H9 (cell line): ENCODE measurements at regions not wholly inside any gene's neighbourhood (a gene's known extent, or its start where the extent isn't known, plus 50 kb on each side); places are given as distances from the start of the nearest gene placed in this dataset.

ENCODE experiments used
- DNase-seq: peaks from one replicate; pipeline ENCODE4 v3.0.0-alpha.2; 2017
- H2AFZ ChIP-seq: one replicate; pipeline ENCODE4 v1.6.1; 2013; ENCODE audit warnings: mild to moderate bottlenecking, low read length, control low read depth, moderate library complexity
- H2AK5ac ChIP-seq: 2 replicates; pipeline ENCODE4 v1.6.1; 2013; ENCODE audit warnings: low read length, control low read depth, mixed read lengths; ENCODE audit not compliant: insufficient read length
- H2BK120ac ChIP-seq: one replicate; pipeline ENCODE4 v1.6.1; 2013; ENCODE audit warnings: low read depth, mild to moderate bottlenecking, low read length, control low read depth, inconsistent platforms; ENCODE audit not compliant: poor library complexity, severe bottlenecking
- H2BK12ac ChIP-seq: 2 replicates; pipeline ENCODE4 v1.6.1; 2013; ENCODE audit warnings: low read length, control low read depth, mixed read lengths, low read depth; ENCODE audit not compliant: insufficient read length
- H2BK15ac ChIP-seq: 2 replicates; pipeline ENCODE4 v1.6.1; 2013; ENCODE audit warnings: low read depth, low read length, control low read depth
- H2BK20ac ChIP-seq: one replicate; pipeline ENCODE4 v1.6.1; 2013; ENCODE audit warnings: low read depth, mild to moderate bottlenecking, low read length, control low read depth, inconsistent platforms; ENCODE audit not compliant: poor library complexity, severe bottlenecking
- H2BK5ac ChIP-seq: 2 replicates; pipeline ENCODE4 v1.6.1; 2013; ENCODE audit warnings: low read length, control low read depth, mixed read lengths; ENCODE audit not compliant: insufficient read length
- H3K14ac ChIP-seq: 2 replicates; pipeline ENCODE4 v1.6.1; 2013; ENCODE audit warnings: low read length, control low read depth; ENCODE audit not compliant: insufficient read depth
- H3K18ac ChIP-seq: 2 replicates; pipeline ENCODE4 v1.6.1; 2013; ENCODE audit warnings: low read depth, mild to moderate bottlenecking, mixed read lengths, low read length, control low read depth; ENCODE audit not compliant: insufficient read length
- H3K23ac ChIP-seq: 2 replicates; pipeline ENCODE4 v1.6.1; 2013; ENCODE audit warnings: low read length, control low read depth, mixed read lengths, low read depth; ENCODE audit not compliant: insufficient read length
- H3K23me2 ChIP-seq: 2 replicates; pipeline ENCODE4 v1.6.1; 2013; ENCODE audit warnings: low read depth, mild to moderate bottlenecking, mixed read lengths, low read length, control low read depth; ENCODE audit not compliant: insufficient read length, poor library complexity, severe bottlenecking
- H3K27ac ChIP-seq: 2 replicates; pipeline ENCODE4 v1.5.1; 2013; ENCODE audit warnings: low read length, control low read depth, mixed read lengths, low read depth; ENCODE audit not compliant: insufficient read length
- H3K27me3 ChIP-seq: 2 replicates; pipeline ENCODE4 v1.6.1; 2013; ENCODE audit warnings: low read length, control low read depth, inconsistent platforms; ENCODE audit not compliant: insufficient read depth
- H3K4ac ChIP-seq: 2 replicates; pipeline ENCODE4 v1.6.1; 2013; ENCODE audit warnings: low read depth, mild to moderate bottlenecking, control low read depth, inconsistent platforms, low read length, moderate library complexity
- H3K4me1 ChIP-seq: 2 replicates; pipeline ENCODE4 v1.6.1; 2013; ENCODE audit warnings: low read length, control low read depth, inconsistent platforms; ENCODE audit not compliant: insufficient read depth
- H3K4me2 ChIP-seq: 2 replicates; pipeline ENCODE4 v1.6.1; 2013; ENCODE audit warnings: low read length, control low read depth, mixed read lengths; ENCODE audit not compliant: insufficient read length, insufficient read depth
- H3K56ac ChIP-seq: 2 replicates; pipeline ENCODE4 v1.6.1; 2013; ENCODE audit warnings: low read depth, mild to moderate bottlenecking, mixed read lengths, low read length, control low read depth; ENCODE audit not compliant: insufficient read length
- H3K79me1 ChIP-seq: 2 replicates; pipeline ENCODE4 v1.6.1; 2013; ENCODE audit warnings: low read depth, mild to moderate bottlenecking, moderate library complexity, low read length, control low read depth, inconsistent platforms; ENCODE audit not compliant: insufficient read depth, poor library complexity, severe bottlenecking
- H3K79me2 ChIP-seq: 2 replicates; pipeline ENCODE4 v1.6.1; 2013; ENCODE audit warnings: low read length, control low read depth, inconsistent platforms; ENCODE audit not compliant: insufficient read depth
- H3K9ac ChIP-seq: 2 replicates; pipeline ENCODE4 v1.6.1; 2013; ENCODE audit warnings: low read length, control low read depth, mixed read lengths; ENCODE audit not compliant: insufficient read length; ENCODE audit errors: extremely low read depth
- H3K9me3 ChIP-seq: one replicate; pipeline ENCODE4 v1.6.1; 2013; ENCODE audit warnings: low read depth, low read length, inconsistent platforms; ENCODE audit not compliant: control insufficient read depth
- H3T11ph ChIP-seq: one replicate; pipeline ENCODE4 v1.6.1; 2013; ENCODE audit warnings: mild to moderate bottlenecking, low read length, control low read depth, inconsistent platforms
- H4K20me1 ChIP-seq: one replicate; pipeline ENCODE4 v1.6.1; 2013; ENCODE audit not compliant: control insufficient read depth, insufficient read length, insufficient read depth
- H4K5ac ChIP-seq: 2 replicates; pipeline ENCODE4 v1.6.1; 2013; ENCODE audit warnings: low read depth, mild to moderate bottlenecking, mixed read lengths, low read length, control low read depth; ENCODE audit not compliant: insufficient read length
- H4K8ac ChIP-seq: replicated peaks from 2 replicates; pipeline ENCODE4 v1.6.1; 2013; ENCODE audit warnings: low read length, control low read depth, mixed read lengths, low read depth; ENCODE audit not compliant: insufficient read length
- H4K91ac ChIP-seq: 2 replicates; pipeline ENCODE4 v1.6.1; 2013; ENCODE audit warnings: low read depth, mild to moderate bottlenecking, moderate library complexity, mixed read lengths, low read length, control low read depth; ENCODE audit not compliant: insufficient read length
- H3K27ac Mint-ChIP-seq, 3 experiments: 2 replicates in 2 of 3; 3 replicates in 1 of 3; pipeline ENCODE4 v1.8.0; 2020 to 2021; ENCODE audit warnings: mixed read lengths in 3 of 3, mild to moderate bottlenecking in 1 of 3, moderate library complexity in 1 of 3
- H3K27me3 Mint-ChIP-seq: 2 replicates; pipeline ENCODE4 v1.8.0; 2021; ENCODE audit warnings: low read depth, mild to moderate bottlenecking, moderate library complexity, mixed read lengths
- H3K36me3 Mint-ChIP-seq, 3 experiments: 2 replicates in 2 of 3; 3 replicates in 1 of 3; pipeline ENCODE4 v1.8.0; 2020 to 2021; ENCODE audit warnings: low read depth in 3 of 3, mixed read lengths in 3 of 3; ENCODE audit not compliant: insufficient read depth in 1 of 3
- H3K4me1 Mint-ChIP-seq, 2 experiments: 2 replicates each; pipeline ENCODE4 v1.8.0; 2020; ENCODE audit warnings: mixed read lengths in 2 of 2
- H3K4me3 Mint-ChIP-seq, 2 experiments: 2 replicates in 1 of 2; 3 replicates in 1 of 2; pipeline ENCODE4 v1.8.0; 2020 to 2021; ENCODE audit warnings: mild to moderate bottlenecking in 2 of 2, mixed read lengths in 2 of 2, moderate library complexity in 1 of 2
- H3K9me3 Mint-ChIP-seq, 2 experiments: 2 replicates in 1 of 2; 3 replicates in 1 of 2; pipeline ENCODE4 v1.8.0; 2020; ENCODE audit warnings: mild to moderate bottlenecking in 2 of 2, mixed read lengths in 2 of 2, moderate library complexity in 1 of 2
- WGBS: extraction: QIAGEN DNeasy Blood & Tissue Kit; methylation state at CpG from one replicate; pipeline ENCODE4 v1.1.7; 2013; ENCODE audit warnings: missing lambda C conversion rate, low lambda C conversion rate, mixed read lengths; ENCODE audit not compliant: insufficient read length; ENCODE audit errors: extremely low coverage; 5-methylcytosine and 5-hydroxymethylcytosine counted together
- TF ChIP-seq, protein P1 (sequence below): fragments of 200-600 bp; sonication (generic); conservative IDR thresholded peaks from 3 replicates; pipeline ENCODE4 v1.8.0; 2021; ENCODE audit warnings: antibody characterized with exemption, mild to moderate bottlenecking

DNA sequence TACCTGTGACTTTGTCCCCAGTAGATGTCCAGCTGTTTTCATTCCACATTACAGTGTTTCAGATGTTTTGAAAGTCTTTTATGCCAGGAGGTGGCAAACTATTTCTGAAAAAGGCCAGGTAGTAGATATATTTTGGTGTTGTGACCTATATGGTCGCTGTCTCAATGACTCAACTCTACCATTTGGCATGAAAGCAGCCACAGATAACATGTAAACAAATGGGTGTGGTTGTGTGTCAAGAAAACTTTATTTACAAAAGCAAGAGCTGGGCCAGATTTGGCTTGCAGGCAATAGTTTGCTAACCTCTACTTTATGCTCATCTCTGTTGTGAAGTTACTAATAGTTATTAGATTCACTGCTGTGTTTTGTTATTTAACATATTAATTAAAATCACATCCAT lies 728.7 kb upstream of the EEF2KMT start:
- WGBS: no CpG with 5 or more reads among the region's 1 CpG

More for the DNA sequence above, 728.7 kb upstream of the EEF2KMT start:
- H2AK5ac ChIP-seq: no peak overlapping the region
- Mint-ChIP-seq H3K9me3 (no peaks in the 10 kb centered on the region; a peak in 1 of 5 replicates), H3K4me1 (peaks cover 21 to 22% of the 10 kb centered on the region in 2 experiments), H3K4me3 (no peak overlapping the region), H3K27ac (no peak overlapping the region), H3K27me3 (peaks cover 2% of the 10 kb centered on the region; the same call in 1 of the 2 replicates), H3K36me3 (no peaks in the 10 kb centered on the region)
- H3K79me2 ChIP-seq: no peaks in the 10 kb centered on the region
- no peak overlapping the region for H4K5ac ChIP-seq
- H3K27ac ChIP-seq: no peak overlapping the region
- no peaks in the 10 kb centered on the region for H3K9me3 ChIP-seq
- no peak overlapping the region for H2BK120ac ChIP-seq
- H4K20me1 ChIP-seq: no peaks in the 10 kb centered on the region
- H3K14ac ChIP-seq: no peak overlapping the region
- no peak overlapping the region for H3K4ac ChIP-seq
- DNase-seq: no peak
- TF ChIP-seq, protein P1, sequence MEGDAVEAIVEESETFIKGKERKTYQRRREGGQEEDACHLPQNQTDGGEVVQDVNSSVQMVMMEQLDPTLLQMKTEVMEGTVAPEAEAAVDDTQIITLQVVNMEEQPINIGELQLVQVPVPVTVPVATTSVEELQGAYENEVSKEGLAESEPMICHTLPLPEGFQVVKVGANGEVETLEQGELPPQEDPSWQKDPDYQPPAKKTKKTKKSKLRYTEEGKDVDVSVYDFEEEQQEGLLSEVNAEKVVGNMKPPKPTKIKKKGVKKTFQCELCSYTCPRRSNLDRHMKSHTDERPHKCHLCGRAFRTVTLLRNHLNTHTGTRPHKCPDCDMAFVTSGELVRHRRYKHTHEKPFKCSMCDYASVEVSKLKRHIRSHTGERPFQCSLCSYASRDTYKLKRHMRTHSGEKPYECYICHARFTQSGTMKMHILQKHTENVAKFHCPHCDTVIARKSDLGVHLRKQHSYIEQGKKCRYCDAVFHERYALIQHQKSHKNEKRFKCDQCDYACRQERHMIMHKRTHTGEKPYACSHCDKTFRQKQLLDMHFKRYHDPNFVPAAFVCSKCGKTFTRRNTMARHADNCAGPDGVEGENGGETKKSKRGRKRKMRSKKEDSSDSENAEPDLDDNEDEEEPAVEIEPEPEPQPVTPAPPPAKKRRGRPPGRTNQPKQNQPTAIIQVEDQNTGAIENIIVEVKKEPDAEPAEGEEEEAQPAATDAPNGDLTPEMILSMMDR: no peak
- no peak overlapping the region for H3K56ac ChIP-seq
- no peak overlapping the region for H3T11ph ChIP-seq
- no peak overlapping the region for H4K91ac ChIP-seq
- H3K4me1 ChIP-seq: peaks cover 6% of the 10 kb centered on the region
- no peak overlapping the region for H2BK12ac ChIP-seq
- no peak overlapping the region for H3K18ac ChIP-seq
- no peak overlapping the region for H3K23ac ChIP-seq
- H3K23me2 ChIP-seq: no peaks in the 10 kb centered on the region
- no peak overlapping the region for H4K8ac ChIP-seq
- H2BK20ac ChIP-seq: no peak overlapping the region
- H2BK15ac ChIP-seq: no peak overlapping the region
- no peak overlapping the region for H3K9ac ChIP-seq
- no peaks in the 10 kb centered on the region for H3K27me3 ChIP-seq
- H3K79me1 ChIP-seq: no peaks in the 10 kb centered on the region
- no peak overlapping the region for H2BK5ac ChIP-seq
- H2AFZ ChIP-seq: no peak overlapping the region
- no peak overlapping the region for H3K4me2 ChIP-seq
